ENCODE measurements at regions not wholly inside any gene's neighbourhood (a gene's known extent, or its start where the extent isn't known, plus 50 kb on each side); places are given as distances from the start of the nearest gene placed in this dataset.

GRCh38 chr6:21722510-21722909 is 129.0 kb downstream of the SOX4 start:
- TF ChIP-seq CTCF (IDR thresholded peaks at IDR 0.05; ENCODE audit: insufficient read depth, low read length): no peak
- no peak for TF ChIP-seq POLR2AphosphoS5 (IDR thresholded peaks at IDR 0.05; ENCODE audit: low read depth)
